MCF 10A (cell line): ENCODE measurements at regions not wholly inside any gene's neighbourhood (a gene's known extent, or its start where the extent isn't known, plus 50 kb on each side); places are given as distances from the start of the nearest gene placed in this dataset.

Experiments
- BruUV-seq: library from RNA; stranded (reverse); fragments of 400-500 nt; replicated peaks from 2 replicates; lab custom pipeline; 2021; lab: Mats Ljungman, UMichigan
- CTCF ChIA-PET: fragments of 300-600 bp; sonication (Branson Sonifier 250); formaldehyde crosslinking; extraction: SDS; loops from one replicate; lab custom pipeline; 2021; ENCODE audit warnings: antibody characterized with exemption, inconsistent platforms; lab: Yijun Ruan, JAX
- POLR2A ChIA-PET: fragments of 300-600, 350-650 bp; sonication (Branson Sonifier 250); formaldehyde crosslinking; extraction: SDS; loops from one replicate; lab custom pipeline; 2020; ENCODE audit warnings: antibody characterized with exemption, inconsistent platforms; lab: Yijun Ruan, JAX
- DNase-seq: peaks from one replicate; pipeline ENCODE4 v3.0.0-alpha.2; 2018; ENCODE audit not compliant: unreplicated experiment
- H3K27ac Mint-ChIP-seq: one replicate; pipeline ENCODE4 v1.8.0; 2022; ENCODE audit warnings: mild to moderate bottlenecking, low read depth, mixed read lengths; ENCODE audit not compliant: unreplicated experiment
- H3K27me3 Mint-ChIP-seq: one replicate; pipeline ENCODE4 v1.8.0; 2022; ENCODE audit warnings: mixed read lengths; ENCODE audit not compliant: insufficient read depth, unreplicated experiment
- H3K36me3 Mint-ChIP-seq: one replicate; pipeline ENCODE4 v1.8.0; 2022; ENCODE audit warnings: mild to moderate bottlenecking, moderate library complexity, mixed read lengths; ENCODE audit not compliant: insufficient read depth, unreplicated experiment
- H3K4me1 Mint-ChIP-seq: one replicate; pipeline ENCODE4 v1.8.0; 2022; ENCODE audit warnings: mixed read lengths; ENCODE audit not compliant: insufficient read depth, unreplicated experiment
- H3K4me3 Mint-ChIP-seq: one replicate; pipeline ENCODE4 v1.8.0; 2022; ENCODE audit warnings: mild to moderate bottlenecking, moderate library complexity, mixed read lengths; ENCODE audit not compliant: unreplicated experiment
- H3K9me3 Mint-ChIP-seq: one replicate; pipeline ENCODE4 v1.8.0; 2022; ENCODE audit warnings: mixed read lengths; ENCODE audit not compliant: unreplicated experiment
- CTCF ChIP-seq: fragments of 200-600 bp; IDR thresholded peaks from one replicate; pipeline ENCODE4 v1.8.0; 2022; ENCODE audit warnings: antibody characterized with exemption, mild to moderate bottlenecking; ENCODE audit not compliant: unreplicated experiment
- intact Hi-C: fragments of 100-400 bp; cut with micrococcal nuclease; formaldehyde crosslinking; loops from 2 replicates; pipeline ENCODE4 v1.14.1; 2022

DNA sequence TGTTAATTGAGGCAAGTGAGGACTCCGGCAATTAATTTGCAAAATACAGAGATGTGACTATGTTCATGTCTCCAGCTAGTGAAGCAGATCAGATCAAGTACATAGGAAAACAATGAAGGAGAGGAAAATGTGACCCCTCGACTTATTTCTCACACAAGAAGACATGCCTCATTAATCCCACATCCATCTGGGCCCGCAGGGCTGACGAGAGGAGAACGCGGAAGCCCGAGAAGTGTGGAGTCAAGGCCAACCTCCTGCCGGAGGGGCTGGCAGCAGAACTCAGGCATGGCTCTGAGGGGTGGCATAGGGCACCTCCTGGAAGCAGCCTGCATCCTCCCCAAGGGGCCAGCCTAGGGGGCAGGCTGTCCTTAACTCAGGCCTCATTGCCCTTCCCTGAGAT lies 54.4 kb downstream of the ZNF503 start:
- intact Hi-C loops = no loop called here
- Mint-ChIP-seq H3K4me3 (no peak overlapping the region), H3K36me3 (peaks cover 6% of the 10 kb centered on the region), H3K4me1 (peaks cover 6% of the 10 kb centered on the region), H3K27me3 (no peaks in the 10 kb centered on the region), H3K27ac (no peak overlapping the region), H3K9me3 (no peaks in the 10 kb centered on the region)
- BruUV-seq = no TSS peak
- ChIA-PET CTCF (interaction anchor here (0.5 to 0.6 kb wide), 2 partner anchors 29 to 576 kb away, joined by 3 read pairs; no protein-coding TSS in a partner anchor), POLR2A (no interaction called here)
- no peak for TF ChIP-seq CTCF
- no peak for DNase-seq

DNA sequence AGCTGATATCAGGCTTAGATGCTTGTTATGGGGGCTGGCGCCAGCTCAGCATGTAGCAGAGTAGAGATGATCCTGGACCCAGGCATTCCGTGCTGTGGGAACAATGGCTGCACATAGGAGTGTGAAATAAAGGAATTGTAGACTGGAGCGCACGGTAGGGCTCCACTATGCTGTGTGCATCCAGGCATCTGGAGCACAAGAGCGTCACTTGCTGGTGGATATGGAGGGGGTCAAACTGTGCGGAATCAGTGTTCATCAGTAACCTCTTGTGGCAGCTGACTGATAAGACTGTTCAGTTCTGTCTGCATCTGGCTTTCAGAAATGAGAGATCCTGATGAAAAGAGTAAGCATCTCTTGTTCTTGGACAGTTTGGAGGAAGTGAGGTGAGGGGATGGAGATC lies 55.8 kb downstream of the ZNF503 start:
- BruUV-seq = no TSS peak
- TF ChIP-seq CTCF = no peak
- intact Hi-C loops = no loop called here
- H3K27me3 Mint-ChIP-seq = no peaks in the 10 kb centered on the region
- H3K36me3 Mint-ChIP-seq = peaks cover 6% of the 10 kb centered on the region
- ChIA-PET POLR2A (no interaction called here), CTCF (no interaction called here)
- H3K27ac Mint-ChIP-seq = no peak overlapping the region
- peaks cover 3% of the 10 kb centered on the region for H3K4me1 Mint-ChIP-seq
- no peaks in the 10 kb centered on the region for H3K9me3 Mint-ChIP-seq
- no peak overlapping the region for H3K4me3 Mint-ChIP-seq
- DNase-seq = no peak

GRCh38 chr10:75344170-75344569 lies 57.4 kb downstream of the ZNF503 start:
- CTCF ChIA-PET = interaction anchor here (0.6 to 0.9 kb wide), 2 partner anchors 17 to 48 kb away, joined by 4 read pairs; no protein-coding TSS in a partner anchor
- H3K27me3 Mint-ChIP-seq = no peaks in the 10 kb centered on the region
- TF ChIP-seq CTCF = no peak

GRCh38 chr10:75342397-75342796 lies 59.2 kb downstream of the ZNF503 start:
- intact Hi-C loops = no loop called here
- Mint-ChIP-seq H3K4me3 (no peak overlapping the region), H3K27me3 (no peaks in the 10 kb centered on the region), H3K9me3 (no peaks in the 10 kb centered on the region), H3K4me1 (no peaks in the 10 kb centered on the region), H3K36me3 (peaks cover 6% of the 10 kb centered on the region), H3K27ac (no peak overlapping the region)
- ChIA-PET CTCF (interaction anchor here (0.5 to 1.0 kb wide), 3 partner anchors 17 to 1544 kb away, joined by 3 to 4 read pairs (median 3); no protein-coding TSS in a partner anchor), POLR2A (no interaction called here)
- no peak for TF ChIP-seq CTCF
- BruUV-seq = no TSS peak
- DNase-seq = no peak

More at GRCh38 chr10:75344170-75344569, 57.4 kb downstream of the ZNF503 start:
- no peak overlapping the region for H3K4me3 Mint-ChIP-seq
- intact Hi-C loops = no loop called here
- DNase-seq = no peak
- peaks cover 6% of the 10 kb centered on the region for H3K36me3 Mint-ChIP-seq
- POLR2A ChIA-PET = no interaction called here
- H3K9me3 Mint-ChIP-seq = no peaks in the 10 kb centered on the region
- no peaks in the 10 kb centered on the region for H3K4me1 Mint-ChIP-seq
- no peak overlapping the region for H3K27ac Mint-ChIP-seq
- no TSS peak for BruUV-seq
